ENCODE measurements at regions not wholly inside any gene's neighbourhood (a gene's known extent, or its start where the extent isn't known, plus 50 kb on each side); places are given as distances from the start of the nearest gene placed in this dataset.

DNA sequence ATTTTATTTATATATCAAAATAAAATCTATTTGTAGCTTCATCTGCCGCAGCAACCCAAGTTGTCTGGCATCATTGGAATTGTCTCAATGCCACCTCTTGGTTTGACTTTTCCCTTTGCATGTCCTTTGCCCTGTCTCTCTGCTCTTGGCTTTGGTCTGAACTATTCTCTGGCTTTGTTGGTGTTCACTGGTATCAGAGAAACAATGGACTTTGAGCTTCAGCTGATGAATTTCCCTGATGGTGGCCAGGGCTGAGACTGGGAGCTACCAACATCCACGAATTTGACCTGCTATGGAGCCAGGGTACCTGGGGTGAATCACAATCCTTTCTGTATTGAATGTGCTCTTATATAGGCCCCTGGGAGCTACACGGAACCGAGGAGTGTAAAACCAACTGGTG is 311.7 kb upstream of the KIAA1217 start:
- no peak for TF ChIP-seq CTCF (IDR thresholded peaks at IDR 0.05)
- no peak for TF ChIP-seq POLR2A (IDR thresholded peaks at IDR 0.05)
